ENCODE measurements at regions not wholly inside any gene's neighbourhood (a gene's known extent, or its start where the extent isn't known, plus 50 kb on each side); places are given as distances from the start of the nearest gene placed in this dataset.

GRCh38 chr12:71252473-71252872, 94.7 kb upstream of the TSPAN8 start:
- Mint-ChIP-seq H3K36me3 (no peaks in the 10 kb centered on the region), H3K9me3 (peaks cover 27% of the 10 kb centered on the region), H3K4me1 (ENCODE audit: low read depth) (no peaks in the 10 kb centered on the region), H3K27me3 (no peaks in the 10 kb centered on the region), H3K27ac (no peak overlapping the region), H3K4me3 (no peak overlapping the region)
- ChIA-PET POLR2A (no interaction called here), CTCF (no interaction called here)
- intact Hi-C loops (cut with micrococcal nuclease): no loop called here
- DNase-seq: no peak

GRCh38 chr12:71250166-71250565, 92.4 kb upstream of the TSPAN8 start:
- H3K36me3 Mint-ChIP-seq: no peaks in the 10 kb centered on the region
- no peaks in the 10 kb centered on the region for H3K27me3 Mint-ChIP-seq
- CTCF ChIA-PET: no interaction called here
- DNase-seq: no peak
- no peaks in the 10 kb centered on the region for H3K4me1 Mint-ChIP-seq (ENCODE audit: low read depth)
- H3K4me3 Mint-ChIP-seq: no peak overlapping the region
- intact Hi-C loops (cut with micrococcal nuclease): no loop called here
- H3K9me3 Mint-ChIP-seq: peaks cover 27% of the 10 kb centered on the region
- no peak overlapping the region for H3K27ac Mint-ChIP-seq
- POLR2A ChIA-PET: no interaction called here

GRCh38 chr12:71243370-71243769, 85.6 kb upstream of the TSPAN8 start:
- H3K9me3 Mint-ChIP-seq: no peaks in the 10 kb centered on the region
- H3K27ac Mint-ChIP-seq: no peak overlapping the region
- intact Hi-C loops (cut with micrococcal nuclease): no loop called here
- ChIA-PET CTCF (no interaction called here), POLR2A (no interaction called here)
- no peaks in the 10 kb centered on the region for H3K27me3 Mint-ChIP-seq
- no peak overlapping the region for H3K4me3 Mint-ChIP-seq
- no peaks in the 10 kb centered on the region for H3K36me3 Mint-ChIP-seq
- DNase-seq: no peak
- no peaks in the 10 kb centered on the region for H3K4me1 Mint-ChIP-seq (ENCODE audit: low read depth)

GRCh38 chr12:71242511-71242910, 84.7 kb upstream of the TSPAN8 start:
- Mint-ChIP-seq H3K27ac (no peak overlapping the region), H3K9me3 (no peaks in the 10 kb centered on the region), H3K27me3 (no peaks in the 10 kb centered on the region), H3K4me3 (no peak overlapping the region), H3K36me3 (no peaks in the 10 kb centered on the region), H3K4me1 (ENCODE audit: low read depth) (no peaks in the 10 kb centered on the region)
- ChIA-PET CTCF (no interaction called here), POLR2A (no interaction called here)
- intact Hi-C loops (cut with micrococcal nuclease): no loop called here
- DNase-seq: no peak

GRCh38 chr12:71240946-71241345, 83.1 kb upstream of the TSPAN8 start:
- Mint-ChIP-seq H3K27ac (no peak overlapping the region), H3K36me3 (no peaks in the 10 kb centered on the region), H3K27me3 (no peaks in the 10 kb centered on the region), H3K9me3 (no peaks in the 10 kb centered on the region), H3K4me1 (ENCODE audit: low read depth) (no peaks in the 10 kb centered on the region), H3K4me3 (no peak overlapping the region)
- ChIA-PET POLR2A (no interaction called here), CTCF (no interaction called here)
- DNase-seq: no peak
- intact Hi-C loops (cut with micrococcal nuclease): no loop called here

GRCh38 chr12:71239731-71240130, 81.9 kb upstream of the TSPAN8 start:
- Mint-ChIP-seq H3K9me3 (no peaks in the 10 kb centered on the region), H3K36me3 (no peaks in the 10 kb centered on the region), H3K27ac (no peak overlapping the region), H3K4me3 (no peak overlapping the region), H3K4me1 (ENCODE audit: low read depth) (no peaks in the 10 kb centered on the region), H3K27me3 (no peaks in the 10 kb centered on the region)
- POLR2A ChIA-PET: no interaction called here
- intact Hi-C loops (cut with micrococcal nuclease): no loop called here
- no peak for DNase-seq
- CTCF ChIA-PET: no interaction called here

GRCh38 chr12:71237128-71237527, 79.3 kb upstream of the TSPAN8 start:
- Mint-ChIP-seq H3K4me1 (ENCODE audit: low read depth) (no peaks in the 10 kb centered on the region), H3K4me3 (no peak overlapping the region), H3K9me3 (no peaks in the 10 kb centered on the region), H3K27ac (no peak overlapping the region), H3K36me3 (no peaks in the 10 kb centered on the region), H3K27me3 (no peaks in the 10 kb centered on the region)
- no peak for DNase-seq
- intact Hi-C loops (cut with micrococcal nuclease): no loop called here
- ChIA-PET CTCF (no interaction called here), POLR2A (no interaction called here)

- Mint-ChIP-seq H3K27ac (no peak overlapping the region), H3K36me3 (no peaks in the 10 kb centered on the region), H3K9me3 (no peaks in the 10 kb centered on the region), H3K4me3 (no peak overlapping the region), H3K27me3 (no peaks in the 10 kb centered on the region), H3K4me1 (ENCODE audit: low read depth) (no peaks in the 10 kb centered on the region)
- POLR2A ChIA-PET: no interaction called here
- DNase-seq: no peak
- intact Hi-C loops (cut with micrococcal nuclease): no loop called here
- CTCF ChIA-PET: no interaction called here
Measured at GRCh38 chr12:71236133-71236660, 78.4 kb upstream of the TSPAN8 start.

- intact Hi-C loops (cut with micrococcal nuclease): no loop called here
- Mint-ChIP-seq H3K27me3 (no peaks in the 10 kb centered on the region), H3K4me1 (ENCODE audit: low read depth) (no peaks in the 10 kb centered on the region), H3K4me3 (no peak overlapping the region), H3K9me3 (no peaks in the 10 kb centered on the region), H3K36me3 (no peaks in the 10 kb centered on the region), H3K27ac (no peak overlapping the region)
- CTCF ChIA-PET: no interaction called here
- POLR2A ChIA-PET: no interaction called here
- no peak for DNase-seq
Measured at GRCh38 chr12:71233083-71233482, 75.3 kb upstream of the TSPAN8 start.

- CTCF ChIA-PET: no interaction called here
- Mint-ChIP-seq H3K9me3 (no peaks in the 10 kb centered on the region), H3K4me1 (ENCODE audit: low read depth) (no peaks in the 10 kb centered on the region), H3K27me3 (no peaks in the 10 kb centered on the region), H3K4me3 (no peak overlapping the region), H3K27ac (no peak overlapping the region), H3K36me3 (no peaks in the 10 kb centered on the region)
- intact Hi-C loops (cut with micrococcal nuclease): no loop called here
- POLR2A ChIA-PET: no interaction called here
- no peak for DNase-seq
Measured at GRCh38 chr12:71230542-71230941, 72.7 kb upstream of the TSPAN8 start.

- no peaks in the 10 kb centered on the region for H3K4me1 Mint-ChIP-seq (ENCODE audit: low read depth)
- no peak overlapping the region for H3K4me3 Mint-ChIP-seq
- no peak overlapping the region for H3K27ac Mint-ChIP-seq
- POLR2A ChIA-PET: no interaction called here
- H3K9me3 Mint-ChIP-seq: no peaks in the 10 kb centered on the region
- no peak for DNase-seq
- intact Hi-C loops (cut with micrococcal nuclease): no loop called here
- H3K36me3 Mint-ChIP-seq: no peaks in the 10 kb centered on the region
- CTCF ChIA-PET: no interaction called here
- no peaks in the 10 kb centered on the region for H3K27me3 Mint-ChIP-seq
Measured at GRCh38 chr12:71223139-71223538, 65.3 kb upstream of the TSPAN8 start.

- Mint-ChIP-seq H3K27ac (no peak overlapping the region), H3K36me3 (no peaks in the 10 kb centered on the region), H3K9me3 (no peaks in the 10 kb centered on the region), H3K27me3 (no peaks in the 10 kb centered on the region), H3K4me1 (ENCODE audit: low read depth) (no peaks in the 10 kb centered on the region), H3K4me3 (no peak overlapping the region)
- no peak for DNase-seq
- POLR2A ChIA-PET: no interaction called here
- CTCF ChIA-PET: no interaction called here
- intact Hi-C loops (cut with micrococcal nuclease): no loop called here
Measured at GRCh38 chr12:71222436-71222835, 64.6 kb upstream of the TSPAN8 start.

GRCh38 chr12:71220260-71220659, 62.5 kb upstream of the TSPAN8 start:
- Mint-ChIP-seq H3K9me3 (no peaks in the 10 kb centered on the region), H3K36me3 (no peaks in the 10 kb centered on the region), H3K4me3 (no peak overlapping the region), H3K27me3 (no peaks in the 10 kb centered on the region), H3K4me1 (ENCODE audit: low read depth) (no peaks in the 10 kb centered on the region), H3K27ac (no peak overlapping the region)
- intact Hi-C loops (cut with micrococcal nuclease): no loop called here
- no peak for DNase-seq
- CTCF ChIA-PET: no interaction called here
- POLR2A ChIA-PET: no interaction called here

- intact Hi-C loops (cut with micrococcal nuclease): loop anchor here (5.0 kb wide), 1 partner anchor 173 kb away; no protein-coding TSS in a partner anchor
- no peak for DNase-seq
- no peaks in the 10 kb centered on the region for H3K9me3 Mint-ChIP-seq
- no peaks in the 10 kb centered on the region for H3K27me3 Mint-ChIP-seq
- no peak overlapping the region for H3K4me3 Mint-ChIP-seq
- H3K36me3 Mint-ChIP-seq: no peaks in the 10 kb centered on the region
- ChIA-PET POLR2A (no interaction called here), CTCF (interaction anchor here (0.7 kb wide), 1 partner anchor 18 kb away, joined by 3 read pairs; no protein-coding TSS in a partner anchor)
- no peak overlapping the region for H3K27ac Mint-ChIP-seq
- H3K4me1 Mint-ChIP-seq (ENCODE audit: low read depth): no peaks in the 10 kb centered on the region
Measured at GRCh38 chr12:71219224-71219623, 61.4 kb upstream of the TSPAN8 start.

All from activated CD4-positive, alpha-beta memory T cell treated with anti-CD3 and anti-CD28 coated beads for 36 hours (primary cell).